GM19328 (cell line): ENCODE measurements at regions not wholly inside any gene's neighbourhood (a gene's known extent, or its start where the extent isn't known, plus 50 kb on each side); places are given as distances from the start of the nearest gene placed in this dataset.

ENCODE experiments used
- ATAC-seq: cut with Tn5 transposase; IDR thresholded peaks from one replicate; pipeline ENCODE4 v1.9.1; 2021; ENCODE audit warnings: mild to moderate bottlenecking, moderate library complexity; ENCODE audit not compliant: unreplicated experiment

GRCh38 chr4:67051000-67051789 lies 494.1 kb downstream of the CENPC start:
- ATAC-seq = no peak

- ATAC-seq = no peak
These were observed 495.9 kb downstream of the CENPC start for GRCh38 chr4:67049446-67049845.

- no peak for ATAC-seq
These were observed 496.8 kb downstream of the CENPC start for GRCh38 chr4:67048530-67048929.

GRCh38 chr4:67040315-67040714 lies 505.0 kb downstream of the CENPC start:
- ATAC-seq = no peak

GRCh38 chr4:67038228-67038566 lies 507.1 kb downstream of the CENPC start:
- no peak for ATAC-seq

- no peak for ATAC-seq
These were observed 507.6 kb downstream of the CENPC start for GRCh38 chr4:67037504-67038227.

GRCh38 chr4:67036791-67037190 lies 508.5 kb downstream of the CENPC start:
- ATAC-seq = no peak

- no peak for ATAC-seq
These were observed 509.3 kb downstream of the CENPC start for GRCh38 chr4:67035986-67036385.

GRCh38 chr4:67035501-67035900 lies 509.8 kb downstream of the CENPC start:
- no peak for ATAC-seq

GRCh38 chr4:67030636-67031035 lies 514.7 kb downstream of the CENPC start:
- no peak for ATAC-seq

GRCh38 chr4:67020438-67020797 lies 524.9 kb downstream of the CENPC start:
- ATAC-seq = no peak

- ATAC-seq = no peak
These were observed 525.4 kb downstream of the CENPC start for GRCh38 chr4:67019686-67020437.

GRCh38 chr4:67014592-67014991 lies 530.7 kb downstream of the CENPC start:
- ATAC-seq = no peak

GRCh38 chr4:67006791-67007190 lies 538.5 kb downstream of the CENPC start:
- no peak for ATAC-seq

- ATAC-seq = no peak
These were observed 553.8 kb downstream of the CENPC start for GRCh38 chr4:66991521-66991920.

- no peak for ATAC-seq
These were observed 570.6 kb downstream of the CENPC start for GRCh38 chr4:66974665-66975064.

GRCh38 chr4:66972087-66972486 lies 573.2 kb downstream of the CENPC start:
- no peak for ATAC-seq

GRCh38 chr4:66964467-66964866 lies 580.8 kb downstream of the CENPC start:
- no peak for ATAC-seq

- ATAC-seq = no peak
These were observed 582.2 kb downstream of the CENPC start for GRCh38 chr4:66963084-66963483.

GRCh38 chr4:66959207-66959606 lies 586.1 kb downstream of the CENPC start:
- ATAC-seq = no peak

- no peak for ATAC-seq
These were observed 588.5 kb downstream of the CENPC start for GRCh38 chr4:66956852-66957251.

GRCh38 chr4:66956426-66956825 lies 588.9 kb downstream of the CENPC start:
- ATAC-seq = no peak
